HL-60 (cell line): ENCODE measurements at regions not wholly inside any gene's neighbourhood (a gene's known extent, or its start where the extent isn't known, plus 50 kb on each side); places are given as distances from the start of the nearest gene placed in this dataset.

ENCODE experiments used
- DNase-seq, 2 experiments: peaks; one replicate each; pipeline ENCODE4 v3.0.0-alpha.2; 2010 to 2020; ENCODE audit warnings: low read depth in 1 of 2, low spot score in 1 of 2
- H3K27ac ChIP-seq: fragments of 250-450 bp; sonication (Bioruptor Pico); replicated peaks from 2 replicates; pipeline ENCODE4 v1.5.1; 2020; ENCODE audit warnings: mild to moderate bottlenecking, moderate library complexity
- H3K27me3 ChIP-seq: fragments of 250-450 bp; sonication (Bioruptor Pico); 2 replicates; pipeline ENCODE4 v1.5.1; 2021; ENCODE audit warnings: mild to moderate bottlenecking, moderate library complexity; ENCODE audit not compliant: insufficient read depth, poor library complexity, severe bottlenecking
- H3K4me3 ChIP-seq: replicated peaks from 2 replicates; pipeline ENCODE4 v1.5.1; 2011; ENCODE audit warnings: mild to moderate bottlenecking, control low read depth, low read length; ENCODE audit not compliant: insufficient read depth
- CTCF ChIP-seq: IDR thresholded peaks from one replicate; pipeline ENCODE4 v1.5.1; 2011; ENCODE audit warnings: low read length, control low read depth, inconsistent platforms; ENCODE audit not compliant: insufficient read depth
- GABPA ChIP-seq: IDR thresholded peaks from 2 replicates; pipeline ENCODE4 v1.6.1; 2012; ENCODE audit warnings: low read depth
- POLR2AphosphoS5 ChIP-seq: IDR thresholded peaks from 2 replicates; pipeline ENCODE4 v1.6.1; 2012; ENCODE audit warnings: low read depth
- SPI1 ChIP-seq: IDR thresholded peaks from 2 replicates; pipeline ENCODE4 v1.6.1; 2012; ENCODE audit warnings: low read depth, mild to moderate bottlenecking, borderline replicate concordance
- TF ChIP-seq, protein P1 (sequence below): IDR thresholded peaks from 2 replicates; pipeline ENCODE4 v1.6.1; 2012; ENCODE audit warnings: low read depth; ENCODE audit not compliant: insufficient replicate concordance

DNA sequence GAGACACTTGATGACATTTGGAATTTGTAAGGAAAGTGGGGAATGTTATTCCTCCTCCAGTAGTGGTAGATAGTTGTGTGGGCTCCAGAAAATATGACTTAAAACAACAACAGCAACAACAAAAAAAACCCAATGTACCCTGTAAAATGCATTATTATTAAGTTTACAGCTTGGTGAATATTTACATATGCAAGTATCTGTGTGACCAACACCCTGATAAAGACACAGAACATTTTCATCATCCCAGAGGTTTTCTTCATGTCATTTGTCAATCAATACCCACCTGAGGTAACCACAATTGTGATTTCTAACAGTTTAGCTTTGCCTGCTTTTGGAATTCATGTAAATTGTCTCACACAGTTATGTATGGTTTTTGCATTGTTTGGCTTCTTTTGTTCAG is 152.1 kb upstream of the GRIK2 start:
- H3K27ac ChIP-seq: no peak overlapping the region
- no peak overlapping the region for H3K4me3 ChIP-seq
- DNase-seq: no peak
- TF ChIP-seq, protein P1, sequence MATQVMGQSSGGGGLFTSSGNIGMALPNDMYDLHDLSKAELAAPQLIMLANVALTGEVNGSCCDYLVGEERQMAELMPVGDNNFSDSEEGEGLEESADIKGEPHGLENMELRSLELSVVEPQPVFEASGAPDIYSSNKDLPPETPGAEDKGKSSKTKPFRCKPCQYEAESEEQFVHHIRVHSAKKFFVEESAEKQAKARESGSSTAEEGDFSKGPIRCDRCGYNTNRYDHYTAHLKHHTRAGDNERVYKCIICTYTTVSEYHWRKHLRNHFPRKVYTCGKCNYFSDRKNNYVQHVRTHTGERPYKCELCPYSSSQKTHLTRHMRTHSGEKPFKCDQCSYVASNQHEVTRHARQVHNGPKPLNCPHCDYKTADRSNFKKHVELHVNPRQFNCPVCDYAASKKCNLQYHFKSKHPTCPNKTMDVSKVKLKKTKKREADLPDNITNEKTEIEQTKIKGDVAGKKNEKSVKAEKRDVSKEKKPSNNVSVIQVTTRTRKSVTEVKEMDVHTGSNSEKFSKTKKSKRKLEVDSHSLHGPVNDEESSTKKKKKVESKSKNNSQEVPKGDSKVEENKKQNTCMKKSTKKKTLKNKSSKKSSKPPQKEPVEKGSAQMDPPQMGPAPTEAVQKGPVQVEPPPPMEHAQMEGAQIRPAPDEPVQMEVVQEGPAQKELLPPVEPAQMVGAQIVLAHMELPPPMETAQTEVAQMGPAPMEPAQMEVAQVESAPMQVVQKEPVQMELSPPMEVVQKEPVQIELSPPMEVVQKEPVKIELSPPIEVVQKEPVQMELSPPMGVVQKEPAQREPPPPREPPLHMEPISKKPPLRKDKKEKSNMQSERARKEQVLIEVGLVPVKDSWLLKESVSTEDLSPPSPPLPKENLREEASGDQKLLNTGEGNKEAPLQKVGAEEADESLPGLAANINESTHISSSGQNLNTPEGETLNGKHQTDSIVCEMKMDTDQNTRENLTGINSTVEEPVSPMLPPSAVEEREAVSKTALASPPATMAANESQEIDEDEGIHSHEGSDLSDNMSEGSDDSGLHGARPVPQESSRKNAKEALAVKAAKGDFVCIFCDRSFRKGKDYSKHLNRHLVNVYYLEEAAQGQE: no peak
- TF ChIP-seq POLR2AphosphoS5 (no peak), SPI1 (no peak), GABPA (no peak), CTCF (no peak)
- H3K27me3 ChIP-seq: no peaks in the 10 kb centered on the region

DNA sequence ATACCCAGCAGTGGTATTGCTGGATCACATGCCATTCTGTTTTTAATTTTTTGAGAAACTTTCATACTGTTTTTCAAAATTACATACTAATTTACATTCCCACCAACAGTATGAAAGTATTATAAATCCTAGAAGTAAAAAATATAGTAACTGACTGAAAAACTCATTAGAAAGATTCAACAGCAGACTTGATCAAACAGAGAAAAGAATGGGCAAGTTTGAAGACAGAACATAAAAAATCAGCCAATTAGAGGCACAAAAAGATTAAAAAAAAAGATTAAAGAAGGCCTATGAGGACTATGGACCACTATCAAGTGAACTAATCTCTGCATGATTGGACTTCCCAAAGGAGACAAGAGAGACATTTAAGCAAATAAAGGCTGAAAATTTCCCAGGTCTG is 144.0 kb upstream of the GRIK2 start:
- no peak for DNase-seq
- TF ChIP-seq SPI1 (no peak), GABPA (no peak), POLR2AphosphoS5 (no peak), CTCF (no peak)
- TF ChIP-seq, protein P1: no peak
- no peaks in the 10 kb centered on the region for H3K27me3 ChIP-seq
- no peak overlapping the region for H3K27ac ChIP-seq
- H3K4me3 ChIP-seq: no peak overlapping the region

DNA sequence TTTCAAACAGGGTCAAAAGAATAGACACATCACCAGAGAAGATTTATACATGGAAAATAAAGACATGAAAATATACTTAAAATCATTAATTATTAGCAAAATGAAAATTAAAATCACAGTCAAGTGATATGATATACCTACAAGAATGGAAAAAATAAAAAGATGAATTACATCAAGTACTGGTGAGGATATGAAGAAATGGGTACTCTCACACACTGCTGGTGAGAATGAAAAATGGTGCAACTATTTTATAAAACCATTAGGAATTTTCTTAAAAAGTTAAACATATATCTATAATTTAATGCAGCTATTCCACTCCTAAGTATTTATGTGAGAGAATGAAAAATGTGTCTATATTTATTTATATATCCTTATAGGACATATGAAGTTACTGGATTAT is 136.3 kb upstream of the GRIK2 start:
- H3K4me3 ChIP-seq: no peak overlapping the region
- H3K27me3 ChIP-seq: no peaks in the 10 kb centered on the region
- DNase-seq: no peak
- TF ChIP-seq GABPA (no peak), POLR2AphosphoS5 (no peak), SPI1 (no peak), CTCF (no peak)
- no peak overlapping the region for H3K27ac ChIP-seq

DNA sequence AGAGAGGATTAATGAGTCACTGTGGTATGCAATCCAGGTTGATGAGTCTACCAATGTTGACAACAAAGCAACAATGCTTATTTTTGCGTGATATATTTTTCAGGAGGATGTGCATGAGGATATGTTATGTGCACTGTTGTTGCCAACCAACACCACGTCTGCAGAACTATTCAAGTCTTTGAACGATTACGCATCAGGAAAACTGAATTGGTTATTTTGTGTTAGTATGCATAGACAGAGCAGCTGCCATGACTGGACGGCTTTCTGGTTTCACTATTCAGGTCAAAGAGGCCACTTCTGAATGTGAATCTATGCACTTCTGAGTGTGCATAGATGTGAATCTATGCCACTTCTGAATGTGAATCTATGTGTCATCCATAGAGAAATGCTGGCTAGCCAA is 134.0 kb upstream of the GRIK2 start:
- H3K27ac ChIP-seq: no peak overlapping the region
- TF ChIP-seq SPI1 (no peak), POLR2AphosphoS5 (no peak)
- TF ChIP-seq, protein P1: no peak
- H3K4me3 ChIP-seq: no peak overlapping the region
- no peak for DNase-seq
- H3K27me3 ChIP-seq: no peaks in the 10 kb centered on the region
